Upper lobe of left lung (tissue), 4 donors: ENCODE measurements at regions not wholly inside any gene's neighbourhood (a gene's known extent, or its start where the extent isn't known, plus 50 kb on each side); places are given as distances from the start of the nearest gene placed in this dataset.

Experiments
- CTCF ChIP-seq, 6 experiments: fragments of 450-650 bp in 4 of 6; fragments of 200-600 bp in 2 of 6; sonication (generic) in 2 of 6; IDR thresholded peaks; one replicate each; pipeline ENCODE4 v1.5.1; 2016 to 2019; ENCODE audit warnings: antibody characterized with exemption in 6 of 6
- POLR2A ChIP-seq, 4 donors: fragments of 450-650 bp; IDR thresholded peaks; one replicate each; pipeline ENCODE4 v1.5.1; 2016 to 2017; ENCODE audit warnings: antibody characterized with exemption in 4 of 4, mild to moderate bottlenecking in 2 of 4

DNA sequence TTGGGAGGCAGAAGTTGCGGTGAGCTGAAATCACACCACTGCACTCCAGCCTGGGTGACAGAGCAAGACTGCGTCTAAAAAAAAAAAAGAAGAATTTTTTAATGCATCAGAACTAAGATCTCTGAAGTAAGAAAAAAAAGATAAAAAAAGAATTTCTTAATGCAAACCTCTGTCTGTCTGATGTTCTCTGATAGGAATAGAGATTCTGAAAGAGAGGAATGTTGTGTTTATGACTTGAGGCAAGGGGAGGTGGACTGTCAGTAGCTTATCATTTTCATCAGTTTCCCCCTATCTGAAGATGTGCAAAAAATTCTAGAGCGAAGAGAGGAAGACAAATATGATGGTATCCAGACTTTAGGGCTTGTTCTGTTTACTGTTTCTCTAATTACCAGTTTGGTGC lies 121.5 kb downstream of the SEC23IP start:
- TF ChIP-seq POLR2A (IDR thresholded peaks at IDR 0.05) (no peak), CTCF (IDR thresholded peaks at IDR 0.05) (no peak)
